GM23248 (cell line): ENCODE measurements at regions not wholly inside any gene's neighbourhood (a gene's known extent, or its start where the extent isn't known, plus 50 kb on each side); places are given as distances from the start of the nearest gene placed in this dataset.

Experiments used
- EZH2 ChIP-seq: fragments of 200-600 bp; sonication (generic); IDR thresholded peaks from 2 replicates; pipeline ENCODE4 v1.6.1; 2018; ENCODE audit warnings: antibody characterized with exemption, mild to moderate bottlenecking; ENCODE audit not compliant: insufficient read depth, poor library complexity, severe bottlenecking
- EZH2phosphoT487 ChIP-seq: fragments of 200-600 bp; sonication (generic); IDR thresholded peaks from 2 replicates; pipeline ENCODE4 v1.6.1; 2018; ENCODE audit warnings: antibody characterized with exemption, moderate library complexity, mild to moderate bottlenecking, low read depth; ENCODE audit not compliant: insufficient read depth

DNA sequence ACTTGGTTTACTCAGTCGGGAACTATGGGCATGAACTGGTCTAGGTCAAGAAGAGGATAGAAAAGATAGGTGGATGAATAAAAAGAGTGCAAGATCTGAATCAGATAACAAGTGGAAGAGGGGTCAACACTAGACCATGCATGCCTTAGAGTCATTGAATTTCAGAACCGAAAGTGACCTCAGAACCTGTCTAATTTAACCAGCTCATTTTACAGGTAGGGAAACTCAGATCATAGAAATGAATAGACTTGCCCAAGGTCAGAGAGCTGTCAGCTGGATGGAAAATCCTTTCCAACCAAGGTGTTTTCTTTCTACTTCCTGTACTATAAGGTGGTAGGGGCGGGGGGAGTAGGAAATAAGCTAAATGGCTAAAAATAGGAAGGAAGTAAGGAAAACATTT, 121.4 kb upstream of the ADGRF1 start:
- no peak for TF ChIP-seq EZH2
- TF ChIP-seq EZH2phosphoT487: no peak
